NCI-H524 treated with DMSO at 0.1 percent for 48 hours (cell line): ENCODE measurements at regions not wholly inside any gene's neighbourhood (a gene's known extent, or its start where the extent isn't known, plus 50 kb on each side); places are given as distances from the start of the nearest gene placed in this dataset.
A peak's percentile ranks its signal among the peaks of the same experiment; 100 is the strongest.
"Not testable (repeated sequence)": the region's sequence is repeated elsewhere in the genome, so short reads cannot be mapped to it uniquely, and the experiment has no call there.

ENCODE experiments used
- DNase-seq: peaks from one replicate; lab custom pipeline; 2025; lab: John Stamatoyannopoulos, UW

DNA sequence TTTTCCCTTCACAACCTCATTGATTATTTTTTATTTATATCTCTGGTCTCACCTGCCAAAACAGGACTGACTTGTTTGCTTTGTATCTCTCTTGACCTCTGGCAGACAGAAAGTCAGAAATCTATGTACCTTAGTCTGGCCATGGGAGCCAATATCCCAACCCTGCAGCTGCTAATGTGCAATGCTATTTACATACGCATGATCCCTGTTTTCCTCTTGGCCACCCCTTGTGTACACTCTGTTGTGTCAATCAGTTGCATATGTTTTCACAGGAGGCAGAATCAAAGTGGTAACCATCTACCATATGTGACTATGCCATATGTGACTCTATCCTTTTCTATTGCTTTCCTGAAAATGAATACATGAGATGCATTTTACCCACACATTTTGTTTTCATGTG is 688.8 kb downstream of the PLA2G4A start:
- DNase-seq, result peak; percentile 18

DNA sequence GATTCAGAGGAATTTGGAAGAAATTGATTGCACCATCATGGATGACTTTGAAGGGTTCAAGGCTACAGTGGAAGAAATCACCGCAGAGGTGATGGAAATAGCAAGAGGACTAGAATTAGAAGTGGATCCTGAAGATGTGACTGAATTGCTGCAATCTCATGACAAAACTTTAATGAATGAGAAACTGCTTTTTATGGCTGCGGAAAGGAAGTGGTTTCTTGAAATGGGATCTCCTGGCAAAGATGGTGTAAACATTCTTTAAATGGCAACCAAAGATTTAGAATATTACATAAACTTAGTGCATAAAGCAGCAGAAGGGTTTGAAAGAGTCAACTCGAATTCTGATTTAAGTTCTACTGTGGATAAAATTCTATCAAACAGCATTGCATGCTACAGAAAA is 698.6 kb downstream of the PLA2G4A start:
- no peak for DNase-seq

DNA sequence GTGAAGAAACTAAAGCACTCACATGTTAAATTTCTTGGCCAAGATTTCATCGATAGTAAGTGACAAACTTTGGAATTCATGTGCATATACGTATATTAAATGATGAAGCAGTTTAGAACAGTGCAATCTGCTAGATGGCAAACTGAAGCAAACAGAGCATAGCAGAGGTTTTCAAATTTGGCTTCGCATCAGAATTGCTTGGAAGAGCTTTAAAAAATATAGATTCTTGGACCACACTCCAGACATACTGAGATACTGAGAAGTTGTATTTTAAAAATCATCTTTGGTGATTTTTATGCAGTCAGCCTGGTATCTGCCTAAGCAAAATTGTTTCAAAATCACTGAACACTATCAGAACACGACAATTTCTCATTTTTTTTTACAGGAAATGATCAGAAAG is 709.2 kb downstream of the PLA2G4A start:
- no peak for DNase-seq

DNA sequence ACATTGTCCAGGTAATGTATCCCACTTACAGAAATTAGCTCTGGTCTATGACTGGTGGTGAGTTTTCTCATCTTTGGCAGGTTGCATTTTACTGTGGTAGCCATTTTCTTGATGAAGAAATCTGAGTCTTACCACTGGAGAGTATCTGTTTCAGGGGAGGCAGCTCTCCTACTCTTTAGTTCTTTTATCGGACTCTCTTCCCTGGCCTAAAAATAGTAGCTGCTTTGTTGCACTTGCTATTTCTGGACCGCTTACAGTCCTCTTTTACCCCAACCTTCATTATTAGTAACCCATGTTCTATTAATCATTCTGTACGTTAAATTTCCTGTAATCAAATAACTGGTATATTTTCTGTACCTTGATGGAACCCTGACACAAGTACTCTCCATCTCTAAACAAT is 720.8 kb downstream of the PLA2G4A start:
- no peak for DNase-seq

DNA sequence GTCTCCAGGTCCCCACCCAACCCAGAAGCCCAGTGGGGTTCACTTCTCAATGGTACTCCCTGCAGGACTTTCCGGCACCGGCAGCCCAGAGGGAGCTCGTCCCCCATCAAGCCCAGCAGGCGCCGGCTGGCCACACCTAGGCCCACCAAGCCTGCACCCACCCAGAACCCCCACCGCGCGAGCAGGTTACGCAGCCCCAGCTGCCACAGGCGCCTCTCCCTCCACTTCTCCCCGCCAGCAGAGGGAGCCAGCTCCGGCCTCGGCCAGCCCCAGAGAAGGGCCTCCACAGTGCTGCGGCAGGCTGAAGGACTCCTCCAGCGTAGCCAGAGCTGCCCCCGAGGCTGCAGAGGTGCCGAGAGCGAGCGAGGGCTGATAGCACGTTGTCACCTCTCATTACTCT is 722.3 kb downstream of the PLA2G4A start:
- DNase-seq, result no peak

DNA sequence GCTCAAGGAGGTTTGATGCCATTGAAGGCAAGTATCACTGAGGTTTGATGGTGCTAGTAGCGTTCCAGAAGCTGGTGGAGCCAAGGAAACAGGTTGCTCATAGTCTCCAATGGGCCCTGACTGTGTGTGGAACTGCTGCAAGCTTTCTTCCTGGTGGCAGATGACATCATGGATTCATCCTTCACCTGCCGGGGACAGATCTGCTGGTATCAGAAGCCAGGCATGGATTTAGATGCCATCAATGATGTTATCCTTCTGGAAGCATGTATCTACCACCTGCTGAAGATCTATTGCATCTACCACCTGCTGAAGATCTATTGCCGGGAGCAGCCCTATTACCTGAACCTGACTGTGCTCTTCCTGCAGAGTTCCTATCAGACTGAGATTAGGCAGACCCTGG is 734.4 kb downstream of the PLA2G4A start:
- DNase-seq, result no peak

DNA sequence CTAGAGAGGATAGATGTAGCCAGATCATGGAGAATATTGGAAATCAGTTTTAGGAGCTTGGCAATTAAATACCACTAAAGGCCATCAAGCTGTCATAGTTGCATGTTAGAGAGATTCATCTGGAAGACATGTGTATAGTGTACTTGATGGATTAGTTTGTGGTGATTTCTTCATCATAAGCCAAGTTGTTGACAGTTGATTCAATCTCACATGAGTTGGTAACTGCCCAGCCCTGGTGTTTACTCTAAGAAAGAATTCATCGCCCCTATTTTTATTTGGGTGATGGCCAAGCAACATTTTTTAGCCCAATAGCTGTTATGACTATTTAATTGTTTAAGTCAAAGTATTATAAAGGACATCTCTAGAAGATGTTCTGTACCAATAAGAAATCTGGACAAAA is 737.6 kb downstream of the PLA2G4A start:
- no peak for DNase-seq

DNA sequence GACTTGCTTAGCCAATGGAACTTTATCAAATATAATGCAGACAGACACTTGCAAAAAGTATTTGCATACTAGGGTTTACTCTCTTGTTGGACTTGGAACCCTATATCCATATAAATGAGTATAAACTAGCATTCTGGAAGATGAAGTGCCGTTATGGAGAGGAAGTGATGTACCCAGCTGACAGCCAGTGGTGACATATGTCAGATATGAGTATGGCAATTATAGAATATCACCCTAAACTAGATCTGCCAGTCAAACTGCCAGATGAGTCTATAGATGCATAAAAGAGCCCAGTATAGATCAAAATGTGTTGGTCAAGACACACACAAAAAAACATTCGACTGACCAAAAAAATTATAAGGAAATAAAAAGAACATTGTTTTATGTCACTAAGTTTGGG is 739.3 kb downstream of the PLA2G4A start:
- DNase-seq, result no peak

DNA sequence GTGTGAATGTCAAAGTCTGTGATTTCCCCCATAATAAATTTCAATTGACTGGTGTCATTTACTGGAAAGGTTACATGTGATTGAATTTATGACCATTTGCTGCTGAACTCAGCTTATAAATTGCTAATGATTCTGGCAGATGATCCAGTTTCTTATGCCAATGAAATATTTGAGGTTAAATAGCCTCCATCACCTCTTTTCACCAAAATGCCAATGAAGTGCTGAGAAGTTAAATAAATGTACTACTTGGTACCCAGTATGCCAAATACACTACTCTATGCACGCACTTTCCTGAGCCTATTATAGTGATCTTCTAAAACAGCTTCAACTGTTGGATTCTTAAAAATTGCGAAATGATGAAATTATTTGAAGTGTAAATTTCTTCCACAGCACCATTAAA is 741.4 kb downstream of the PLA2G4A start:
- no peak for DNase-seq

DNA sequence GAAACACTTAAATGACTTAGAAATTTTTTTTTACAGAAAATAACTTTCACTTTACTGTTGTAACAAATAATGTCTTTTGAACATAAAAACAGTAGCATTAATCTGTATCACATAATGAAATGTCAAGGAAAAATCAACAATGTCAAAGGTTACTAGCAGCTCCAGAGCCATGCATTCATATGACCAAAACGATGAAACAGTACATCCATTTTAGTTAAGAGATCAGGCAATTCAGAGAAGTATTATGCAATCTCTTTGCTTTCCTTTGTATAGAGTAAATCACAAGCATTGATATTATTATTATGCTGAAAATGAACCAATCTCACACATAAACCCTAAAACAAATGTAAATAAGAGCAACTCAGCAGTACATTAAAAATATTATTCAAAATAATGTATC is 748.9 kb downstream of the PLA2G4A start:
- no peak for DNase-seq

DNA sequence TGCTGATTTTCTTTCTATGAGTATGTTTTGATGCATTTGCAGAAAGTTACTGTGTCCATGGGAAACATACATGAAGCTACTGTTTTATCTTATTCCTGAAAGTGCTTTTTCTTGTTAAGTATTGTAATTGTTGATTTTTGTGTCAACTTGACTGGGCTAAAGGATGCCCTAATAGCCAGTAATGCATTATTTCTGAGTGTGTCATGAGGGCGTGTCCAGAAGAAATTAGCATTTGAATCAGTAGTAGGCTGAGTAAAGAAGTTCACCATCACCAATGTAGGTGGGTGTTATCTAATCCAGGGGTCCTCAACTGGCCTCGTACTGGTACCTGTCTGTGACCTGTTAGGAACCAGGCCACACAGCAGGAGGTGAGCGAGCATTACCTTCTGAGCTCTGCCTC is 760.2 kb downstream of the PLA2G4A start:
- DNase-seq, result no peak

DNA sequence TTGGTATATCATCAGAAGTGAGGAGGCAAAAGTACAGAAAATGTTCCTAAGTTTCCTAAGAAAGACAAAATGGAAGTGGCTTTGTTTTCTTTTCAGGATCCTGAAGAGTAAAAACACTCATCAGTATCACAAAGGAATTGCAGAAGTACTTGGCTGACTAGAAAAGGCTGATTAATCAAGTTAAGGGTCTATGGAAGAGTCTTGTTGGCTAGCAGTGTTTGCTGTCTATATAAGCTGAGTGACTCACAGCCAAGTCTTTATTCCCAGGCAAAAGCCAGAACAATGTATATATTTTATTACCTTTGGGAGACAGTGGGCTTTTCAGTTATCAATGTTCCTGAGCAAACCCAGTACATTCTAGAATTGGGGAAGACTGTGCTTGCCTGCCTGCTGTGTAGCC is 777.0 kb downstream of the PLA2G4A start:
- DNase-seq, result no peak

DNA sequence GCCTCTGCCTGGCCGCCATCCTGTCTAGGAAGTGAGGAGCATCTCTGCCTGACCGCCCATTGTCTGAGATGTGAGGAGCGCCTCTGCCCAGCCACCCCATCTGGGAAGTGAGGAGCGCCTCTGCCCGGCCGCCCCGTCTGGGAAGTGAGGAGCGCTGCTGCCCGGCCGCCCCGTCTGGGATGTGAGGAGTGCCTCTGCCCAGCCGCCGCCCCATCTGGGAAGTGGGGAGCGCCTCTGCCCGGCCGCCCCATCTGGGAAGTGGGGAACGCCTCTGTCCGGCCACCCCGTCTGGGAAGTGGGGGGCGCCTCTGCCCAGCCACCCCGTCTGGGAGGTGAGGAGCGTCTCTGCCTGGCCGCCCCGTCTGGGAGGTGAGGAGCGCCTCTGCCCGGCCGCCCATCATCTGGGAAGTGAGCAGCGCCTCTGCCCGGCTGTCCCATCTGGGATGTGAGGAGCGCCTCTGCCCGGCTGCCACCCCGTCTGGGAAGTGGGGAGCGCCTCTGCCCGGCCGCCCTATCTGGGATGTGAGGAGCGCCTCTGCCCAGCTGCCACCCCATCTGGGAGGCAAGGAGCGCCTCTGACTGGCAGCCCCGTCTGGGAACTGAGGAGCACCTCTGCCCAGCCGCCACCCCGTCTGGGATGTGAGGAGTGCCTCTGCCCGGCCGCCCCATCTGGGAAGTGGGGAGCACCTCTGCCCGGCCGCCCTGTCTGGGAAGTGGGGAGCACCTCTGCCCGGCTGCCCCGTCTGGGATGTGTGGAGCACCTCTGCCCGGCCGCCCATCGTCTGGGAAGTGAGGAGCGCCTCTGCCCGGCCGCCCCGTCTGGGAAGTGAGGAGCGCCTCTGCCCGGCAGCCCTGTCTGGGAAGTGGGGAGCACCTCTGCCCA is 787.3 kb downstream of the PLA2G4A start:
- not testable (repeated sequence) for DNase-seq

DNA sequence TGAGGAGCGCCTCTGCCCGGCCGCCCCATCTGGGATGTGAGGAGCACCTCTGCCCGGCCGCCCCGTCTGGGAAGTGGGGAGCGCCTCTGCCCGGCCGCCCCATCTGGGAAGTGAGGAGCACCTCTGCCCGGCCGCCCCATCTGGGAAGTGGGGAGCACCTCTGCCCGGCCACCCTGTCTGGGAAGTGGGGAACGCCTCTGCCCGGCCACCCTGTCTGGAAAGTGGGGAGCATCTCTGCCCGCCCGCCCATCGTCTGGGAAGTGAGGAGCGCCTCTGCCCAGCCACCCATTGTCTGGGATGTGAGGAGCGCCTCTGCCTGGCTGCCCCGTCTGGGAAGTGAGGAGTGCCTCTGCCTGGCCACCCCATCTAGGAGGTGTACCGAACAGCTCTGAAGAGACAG is 788.1 kb downstream of the PLA2G4A start:
- not testable (repeated sequence) for DNase-seq

DNA sequence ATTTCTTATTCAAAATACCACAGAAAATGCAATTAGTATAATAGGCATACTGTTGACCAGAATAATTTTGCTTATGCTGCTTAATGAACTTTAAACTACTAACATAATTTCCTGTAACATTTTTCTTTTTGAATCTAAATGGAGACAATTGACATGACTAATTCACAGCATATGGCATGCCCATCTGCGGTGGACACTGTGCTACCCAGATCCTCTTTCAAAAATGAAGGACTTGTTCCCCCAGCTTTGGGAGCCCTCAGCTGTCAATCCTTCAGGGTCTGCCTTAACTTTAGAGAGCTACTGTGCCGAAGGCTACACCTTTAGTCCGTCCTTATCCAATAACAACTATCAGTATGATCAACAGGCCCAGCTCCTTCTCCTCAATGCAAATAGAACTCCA is 789.0 kb downstream of the PLA2G4A start:
- DNase-seq, result no peak

DNA sequence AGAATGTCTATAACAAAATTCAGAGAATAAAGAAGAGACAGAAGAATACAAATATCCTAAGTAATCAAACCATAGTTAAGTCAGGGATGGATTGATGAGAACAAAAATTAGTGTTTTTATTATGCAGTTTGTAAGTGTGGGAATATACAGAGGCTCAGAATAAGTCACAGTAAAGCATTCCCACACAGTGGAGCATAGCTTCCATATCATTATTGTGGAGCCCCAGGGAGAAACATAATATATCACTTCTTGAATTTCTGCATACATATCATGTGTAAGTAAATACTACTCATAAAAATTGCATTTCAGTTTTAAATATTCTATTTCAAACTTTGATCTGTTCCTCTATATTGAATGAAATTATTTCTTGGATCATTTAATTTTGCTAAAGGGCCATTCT is 790.4 kb downstream of the PLA2G4A start:
- no peak for DNase-seq

DNA sequence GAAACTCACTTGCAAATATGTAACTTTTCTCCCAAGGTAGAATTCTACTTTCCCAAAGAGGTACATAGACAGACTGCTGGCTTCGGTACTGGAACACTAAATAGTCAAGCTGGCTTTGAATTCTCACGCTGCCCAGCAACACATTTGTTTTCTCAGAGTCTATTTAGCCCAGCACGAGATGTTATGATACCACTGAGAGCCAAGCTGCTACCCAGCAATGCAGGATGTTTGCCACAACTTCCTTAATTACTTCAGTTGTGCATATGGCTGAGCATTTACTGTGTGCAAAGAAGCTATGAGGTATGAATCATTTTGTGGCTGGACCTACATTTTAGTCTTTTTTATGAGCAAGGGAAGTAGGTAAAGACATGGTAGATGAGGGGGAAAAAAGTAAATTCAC is 793.2 kb downstream of the PLA2G4A start:
- DNase-seq, result no peak

DNA sequence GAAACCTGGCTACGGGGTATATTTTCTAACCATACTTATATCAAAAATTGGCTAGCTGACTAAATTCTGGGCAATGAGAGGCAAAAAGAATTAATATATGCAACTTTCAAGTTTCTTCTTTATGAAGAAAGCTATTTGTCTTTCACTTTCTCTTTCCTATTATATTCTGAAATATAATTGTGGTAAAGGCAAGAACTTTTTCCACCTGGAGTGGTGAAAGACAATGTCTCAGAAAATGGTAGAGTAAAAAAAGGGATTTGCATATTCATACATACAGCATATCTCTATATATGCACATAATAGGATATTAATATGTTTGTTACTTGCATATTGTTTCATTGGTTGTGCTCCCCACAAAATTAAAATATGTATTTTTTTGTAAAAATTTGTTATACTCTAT is 793.8 kb downstream of the PLA2G4A start:
- no peak for DNase-seq

DNA sequence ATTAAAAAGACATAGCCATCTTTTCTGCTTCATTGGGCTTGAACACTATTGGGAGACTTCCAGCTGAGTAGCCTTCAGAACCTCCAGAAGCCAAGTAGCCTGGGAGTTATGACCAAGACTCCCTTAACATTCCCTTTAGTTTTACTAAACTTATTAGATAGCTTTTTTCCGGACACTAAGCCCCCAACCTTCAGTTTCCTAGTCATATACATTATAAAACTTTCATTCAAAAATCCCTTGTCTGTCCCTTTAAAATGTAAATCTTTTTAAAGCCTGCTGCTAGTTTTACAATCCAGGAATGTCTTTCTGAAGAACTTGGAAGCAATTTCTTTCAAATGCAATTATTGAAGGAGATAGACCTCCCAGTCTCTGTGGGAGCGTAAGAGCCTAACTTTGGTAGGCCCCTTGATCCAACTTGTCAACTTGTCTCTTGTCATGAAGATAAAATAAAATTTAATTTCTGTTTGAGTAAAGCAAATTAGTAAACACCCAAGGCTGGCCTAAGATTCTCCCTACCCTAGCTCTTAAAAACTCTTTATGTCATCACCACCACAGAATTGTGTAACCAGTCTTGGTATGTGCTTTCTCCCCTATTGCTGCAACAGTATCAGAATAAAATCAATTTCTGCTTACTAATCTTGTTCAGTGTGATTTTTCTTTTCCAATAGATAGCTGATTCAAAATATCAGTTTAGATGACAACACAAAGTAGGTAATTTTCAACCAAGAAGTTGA is 796.2 kb downstream of the PLA2G4A start:
- DNase-seq, result no peak

DNA sequence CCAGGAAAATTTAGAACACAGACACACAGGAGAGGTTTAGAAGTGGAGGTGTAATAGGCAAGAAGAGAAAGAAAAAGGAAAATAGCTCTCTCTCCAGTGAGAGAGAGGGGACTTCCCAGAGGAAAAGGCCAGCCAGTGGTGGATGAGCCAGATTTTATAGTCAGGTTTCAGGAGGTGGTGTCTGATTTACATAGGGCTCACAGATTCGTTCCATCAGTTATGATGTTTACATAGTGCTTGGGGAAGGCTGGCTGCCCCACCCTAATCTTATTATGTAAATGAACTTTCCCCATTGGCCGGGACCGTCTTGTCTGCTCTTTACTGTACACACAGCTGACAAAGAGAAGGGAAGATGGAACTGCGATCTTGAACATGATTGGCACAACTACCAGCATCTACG is 797.3 kb downstream of the PLA2G4A start:
- no peak for DNase-seq

DNA sequence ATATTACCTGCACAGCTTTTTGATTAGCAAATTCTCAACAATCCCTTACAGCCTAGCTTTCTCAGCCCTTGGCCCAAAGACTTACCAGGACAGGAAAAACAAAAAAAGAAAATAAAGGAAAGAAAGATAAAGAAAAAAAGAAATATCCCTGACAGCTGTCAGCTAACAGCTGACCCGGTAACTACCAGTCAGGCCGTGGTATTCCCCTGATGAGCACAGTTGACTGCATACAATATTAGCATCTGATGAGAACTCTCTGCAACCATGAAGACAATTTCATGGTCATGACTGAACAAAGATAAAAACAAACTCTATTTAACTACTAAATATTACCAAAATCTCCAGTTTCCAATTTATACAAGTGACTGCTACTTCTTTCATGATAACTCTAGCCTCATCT is 798.8 kb downstream of the PLA2G4A start:
- DNase-seq, result no peak

DNA sequence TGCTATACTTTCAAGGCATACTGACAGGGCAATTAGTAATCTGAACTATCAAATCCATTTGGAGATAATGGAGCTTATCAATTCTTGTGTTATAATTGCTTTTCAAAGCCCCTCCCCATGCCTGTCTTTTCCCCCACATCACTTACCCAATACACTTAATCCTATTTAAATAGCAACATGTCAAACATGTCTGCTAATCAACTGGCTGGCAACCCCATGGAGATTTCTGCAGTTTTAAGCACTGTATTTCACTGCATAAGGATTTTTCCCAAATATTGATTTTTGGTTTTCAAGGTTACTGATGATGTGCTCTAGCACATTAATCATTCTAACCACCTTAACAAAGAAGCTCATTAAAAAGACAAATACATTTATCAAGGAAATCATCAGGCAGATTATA is 800.3 kb downstream of the PLA2G4A start:
- no peak for DNase-seq

DNA sequence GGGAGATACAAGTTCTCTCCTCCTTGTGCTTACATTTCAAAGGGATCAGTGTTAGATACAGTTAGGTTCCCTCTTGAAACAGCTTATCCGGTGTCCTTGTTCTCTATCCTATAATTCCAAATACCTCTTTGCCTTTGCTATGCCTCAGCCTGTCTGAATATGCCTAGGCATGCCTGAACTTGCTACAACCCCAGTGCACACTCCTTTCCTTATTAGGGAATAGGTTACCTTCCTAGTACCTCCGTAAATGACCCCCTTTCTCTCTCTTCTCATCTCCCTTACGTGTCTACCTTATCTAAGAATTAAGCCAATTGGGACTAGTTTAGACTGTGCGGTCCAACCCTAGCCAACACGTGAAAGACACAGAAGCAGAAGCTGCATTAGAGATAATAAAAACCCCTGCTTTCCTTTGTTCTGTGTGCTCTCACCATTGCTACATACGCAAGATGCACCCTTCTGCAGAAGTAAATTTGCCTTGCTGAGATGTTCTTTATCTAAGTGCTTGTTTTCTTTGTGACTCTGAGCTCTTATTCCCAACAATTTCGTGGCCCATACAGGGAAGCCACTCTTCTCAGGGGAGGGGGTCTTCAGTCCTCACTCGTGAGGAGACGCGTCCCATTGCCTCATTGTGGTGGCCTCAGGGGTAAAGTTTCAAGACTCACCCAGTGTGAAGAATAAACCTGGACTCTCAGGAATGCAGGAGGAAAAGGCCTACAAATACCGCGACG is 802.1 kb downstream of the PLA2G4A start:
- no peak for DNase-seq
